Esophagus squamous epithelium (tissue), 4 donors: ENCODE measurements at regions not wholly inside any gene's neighbourhood (a gene's known extent, or its start where the extent isn't known, plus 50 kb on each side); places are given as distances from the start of the nearest gene placed in this dataset.

Experiments
- POLR2A ChIP-seq, 4 donors: fragments of 450-650 bp; IDR thresholded peaks; one replicate each; pipeline ENCODE4 v1.6.1; 2017; ENCODE audit warnings: antibody characterized with exemption in 4 of 4, mild to moderate bottlenecking in 4 of 4, moderate library complexity in 3 of 4
- TF ChIP-seq, protein P1 (sequence below), 6 experiments: fragments of 450-650 bp in 4 of 6; fragments of 200-600 bp in 2 of 6; sonication (generic) in 2 of 6; IDR thresholded peaks; one replicate each; pipeline ENCODE4 v1.5.1; 2016 to 2019; ENCODE audit warnings: antibody characterized with exemption in 6 of 6, mild to moderate bottlenecking in 4 of 6, moderate library complexity in 4 of 6

GRCh38 chr4:120520761-120521160 lies 401.8 kb downstream of the PRDM5 start:
- TF ChIP-seq POLR2A (IDR thresholded peaks at IDR 0.05) = no peak
- TF ChIP-seq, protein P1, sequence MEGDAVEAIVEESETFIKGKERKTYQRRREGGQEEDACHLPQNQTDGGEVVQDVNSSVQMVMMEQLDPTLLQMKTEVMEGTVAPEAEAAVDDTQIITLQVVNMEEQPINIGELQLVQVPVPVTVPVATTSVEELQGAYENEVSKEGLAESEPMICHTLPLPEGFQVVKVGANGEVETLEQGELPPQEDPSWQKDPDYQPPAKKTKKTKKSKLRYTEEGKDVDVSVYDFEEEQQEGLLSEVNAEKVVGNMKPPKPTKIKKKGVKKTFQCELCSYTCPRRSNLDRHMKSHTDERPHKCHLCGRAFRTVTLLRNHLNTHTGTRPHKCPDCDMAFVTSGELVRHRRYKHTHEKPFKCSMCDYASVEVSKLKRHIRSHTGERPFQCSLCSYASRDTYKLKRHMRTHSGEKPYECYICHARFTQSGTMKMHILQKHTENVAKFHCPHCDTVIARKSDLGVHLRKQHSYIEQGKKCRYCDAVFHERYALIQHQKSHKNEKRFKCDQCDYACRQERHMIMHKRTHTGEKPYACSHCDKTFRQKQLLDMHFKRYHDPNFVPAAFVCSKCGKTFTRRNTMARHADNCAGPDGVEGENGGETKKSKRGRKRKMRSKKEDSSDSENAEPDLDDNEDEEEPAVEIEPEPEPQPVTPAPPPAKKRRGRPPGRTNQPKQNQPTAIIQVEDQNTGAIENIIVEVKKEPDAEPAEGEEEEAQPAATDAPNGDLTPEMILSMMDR (IDR thresholded peaks at IDR 0.05) = no peak
